Activated CD4-positive, alpha-beta memory T cell treated with anti-CD3 and anti-CD28 coated beads for 36 hours (primary cell): ENCODE measurements at regions not wholly inside any gene's neighbourhood (a gene's known extent, or its start where the extent isn't known, plus 50 kb on each side); places are given as distances from the start of the nearest gene placed in this dataset.
"Not testable (repeated sequence)": the region's sequence is repeated elsewhere in the genome, so short reads cannot be mapped to it uniquely, and the experiment has no call there.

ENCODE experiments used
- CTCF ChIA-PET: fragments of 350-600 bp; sonication (Branson Sonifier 250); formaldehyde crosslinking; loops from one replicate; lab custom pipeline; 2021; ENCODE audit warnings: antibody characterized with exemption, inconsistent platforms; lab: Charles Lee
- POLR2A ChIA-PET: fragments of 350-600 bp; sonication (Branson Sonifier 250); formaldehyde crosslinking; loops from one replicate; lab custom pipeline; 2021; ENCODE audit warnings: antibody characterized with exemption; lab: Charles Lee
- DNase-seq: peaks from one replicate; pipeline ENCODE4 v3.0.0-alpha.2; 2020
- H3K27ac Mint-ChIP-seq: one replicate; pipeline ENCODE4 v1.8.0; 2021; ENCODE audit warnings: mixed read lengths
- H3K27me3 Mint-ChIP-seq: one replicate; pipeline ENCODE4 v1.8.0; 2021; ENCODE audit warnings: mixed read lengths
- H3K36me3 Mint-ChIP-seq: one replicate; pipeline ENCODE4 v1.8.0; 2021; ENCODE audit warnings: mixed read lengths
- H3K4me1 Mint-ChIP-seq: one replicate; pipeline ENCODE4 v1.8.0; 2021; ENCODE audit warnings: low read depth, mixed read lengths
- H3K4me3 Mint-ChIP-seq: one replicate; pipeline ENCODE4 v1.8.0; 2021; ENCODE audit warnings: mild to moderate bottlenecking, mixed read lengths
- H3K9me3 Mint-ChIP-seq: one replicate; pipeline ENCODE4 v1.8.0; 2021; ENCODE audit warnings: mixed read lengths
- intact Hi-C: fragments of 100-400 bp; cut with micrococcal nuclease; formaldehyde crosslinking; loops from one replicate; pipeline ENCODE4 v1.15.1; 2023

- intact Hi-C loops: no loop called here
- DNase-seq: no peak
- H3K4me3 Mint-ChIP-seq: no peak overlapping the region
- no peaks in the 10 kb centered on the region for H3K36me3 Mint-ChIP-seq
- H3K27me3 Mint-ChIP-seq: peaks cover 6% of the 10 kb centered on the region
- ChIA-PET POLR2A (no interaction called here), CTCF (no interaction called here)
- H3K9me3 Mint-ChIP-seq: no peaks in the 10 kb centered on the region
- H3K27ac Mint-ChIP-seq: no peak overlapping the region
- H3K4me1 Mint-ChIP-seq: no peaks in the 10 kb centered on the region
Measured at GRCh38 chr9:87401681-87402080, 96.0 kb upstream of the DAPK1 start.

- Mint-ChIP-seq H3K27ac (no peak overlapping the region), H3K9me3 (no peaks in the 10 kb centered on the region), H3K27me3 (peaks cover 6% of the 10 kb centered on the region), H3K36me3 (no peaks in the 10 kb centered on the region), H3K4me1 (no peaks in the 10 kb centered on the region), H3K4me3 (no peak overlapping the region)
- ChIA-PET CTCF (no interaction called here), POLR2A (no interaction called here)
- intact Hi-C loops: no loop called here
- DNase-seq: no peak
Measured at GRCh38 chr9:87402537-87402936, 95.1 kb upstream of the DAPK1 start.

GRCh38 chr9:87405677-87406542 is 91.8 kb upstream of the DAPK1 start:
- intact Hi-C loops: no loop called here
- H3K4me1 Mint-ChIP-seq: no peaks in the 10 kb centered on the region
- no peak overlapping the region for H3K27ac Mint-ChIP-seq
- no peak for DNase-seq
- peaks cover 6% of the 10 kb centered on the region for H3K27me3 Mint-ChIP-seq
- CTCF ChIA-PET: no interaction called here
- no peak overlapping the region for H3K4me3 Mint-ChIP-seq
- POLR2A ChIA-PET: no interaction called here
- H3K9me3 Mint-ChIP-seq: no peaks in the 10 kb centered on the region
- H3K36me3 Mint-ChIP-seq: no peaks in the 10 kb centered on the region

GRCh38 chr9:87406543-87407166 is 91.0 kb upstream of the DAPK1 start:
- no peak overlapping the region for H3K27ac Mint-ChIP-seq
- no peak for DNase-seq
- peaks cover 4% of the 10 kb centered on the region for H3K27me3 Mint-ChIP-seq
- no peak overlapping the region for H3K4me3 Mint-ChIP-seq
- ChIA-PET CTCF (no interaction called here), POLR2A (no interaction called here)
- no peaks in the 10 kb centered on the region for H3K9me3 Mint-ChIP-seq
- no peaks in the 10 kb centered on the region for H3K36me3 Mint-ChIP-seq
- no peaks in the 10 kb centered on the region for H3K4me1 Mint-ChIP-seq
- intact Hi-C loops: no loop called here

- POLR2A ChIA-PET, DNase-seq, intact Hi-C loops, CTCF ChIA-PET, H3K36me3 Mint-ChIP-seq, H3K4me3 Mint-ChIP-seq, H3K9me3 Mint-ChIP-seq, H3K27me3 Mint-ChIP-seq, H3K27ac Mint-ChIP-seq, H3K4me1 Mint-ChIP-seq: not testable (repeated sequence)
Measured at GRCh38 chr9:87410047-87411005, 87.3 kb upstream of the DAPK1 start.

GRCh38 chr9:87420884-87421283 is 76.8 kb upstream of the DAPK1 start:
- Mint-ChIP-seq H3K4me3 (no peak overlapping the region), H3K36me3 (no peaks in the 10 kb centered on the region), H3K27me3 (peaks cover 6% of the 10 kb centered on the region), H3K9me3 (peaks cover 5% of the 10 kb centered on the region), H3K27ac (no peak overlapping the region), H3K4me1 (no peaks in the 10 kb centered on the region)
- ChIA-PET POLR2A (no interaction called here), CTCF (no interaction called here)
- no peak for DNase-seq
- intact Hi-C loops: no loop called here

GRCh38 chr9:87421734-87422133 is 75.9 kb upstream of the DAPK1 start:
- DNase-seq: no peak
- peaks cover 5% of the 10 kb centered on the region for H3K9me3 Mint-ChIP-seq
- H3K27me3 Mint-ChIP-seq: peaks cover 10% of the 10 kb centered on the region
- POLR2A ChIA-PET: no interaction called here
- no peaks in the 10 kb centered on the region for H3K4me1 Mint-ChIP-seq
- no peak overlapping the region for H3K4me3 Mint-ChIP-seq
- H3K27ac Mint-ChIP-seq: no peak overlapping the region
- intact Hi-C loops: no loop called here
- CTCF ChIA-PET: no interaction called here
- no peaks in the 10 kb centered on the region for H3K36me3 Mint-ChIP-seq

GRCh38 chr9:87422999-87423398 is 74.7 kb upstream of the DAPK1 start:
- Mint-ChIP-seq H3K4me1 (no peaks in the 10 kb centered on the region), H3K9me3 (peaks cover 5% of the 10 kb centered on the region), H3K4me3 (no peak overlapping the region), H3K36me3 (no peaks in the 10 kb centered on the region), H3K27me3 (peaks cover 10% of the 10 kb centered on the region), H3K27ac (no peak overlapping the region)
- DNase-seq: no peak
- POLR2A ChIA-PET: no interaction called here
- intact Hi-C loops: no loop called here
- CTCF ChIA-PET: interaction anchor here (0.7 kb wide), 1 partner anchor 1009 kb away, joined by 5 read pairs; no protein-coding TSS in a partner anchor

- CTCF ChIA-PET, intact Hi-C loops, H3K36me3 Mint-ChIP-seq: not testable (repeated sequence)
Measured at GRCh38 chr9:87423885-87424284, 73.8 kb upstream of the DAPK1 start.

GRCh38 chr9:87425202-87425601 is 72.5 kb upstream of the DAPK1 start:
- ChIA-PET POLR2A (no interaction called here), CTCF (no interaction called here)
- DNase-seq: no peak
- Mint-ChIP-seq H3K27ac (no peak overlapping the region), H3K9me3 (peaks cover 5% of the 10 kb centered on the region), H3K27me3 (peaks cover 10% of the 10 kb centered on the region), H3K4me3 (no peak overlapping the region), H3K4me1 (no peaks in the 10 kb centered on the region), H3K36me3 (no peaks in the 10 kb centered on the region)
- intact Hi-C loops: no loop called here

More at GRCh38 chr9:87423885-87424284, 73.8 kb upstream of the DAPK1 start:
- POLR2A ChIA-PET, H3K27ac Mint-ChIP-seq, DNase-seq, H3K9me3 Mint-ChIP-seq, H3K4me3 Mint-ChIP-seq, H3K27me3 Mint-ChIP-seq, H3K4me1 Mint-ChIP-seq: not testable (repeated sequence)

- CTCF ChIA-PET: interaction anchor here (1.1 kb wide), 1 partner anchor 235 kb away, joined by 5 read pairs; no protein-coding TSS in a partner anchor
- intact Hi-C loops: no loop called here
- POLR2A ChIA-PET: no interaction called here
- Mint-ChIP-seq H3K9me3 (peaks cover 5% of the 10 kb centered on the region), H3K36me3 (no peaks in the 10 kb centered on the region), H3K4me3 (no peak overlapping the region), H3K4me1 (no peaks in the 10 kb centered on the region), H3K27ac (no peak overlapping the region), H3K27me3 (peaks cover 6% of the 10 kb centered on the region)
- no peak for DNase-seq
Measured at GRCh38 chr9:87427851-87428506, 69.7 kb upstream of the DAPK1 start.
